ENCODE measurements at regions not wholly inside any gene's neighbourhood (a gene's known extent, or its start where the extent isn't known, plus 50 kb on each side); places are given as distances from the start of the nearest gene placed in this dataset.

DNA sequence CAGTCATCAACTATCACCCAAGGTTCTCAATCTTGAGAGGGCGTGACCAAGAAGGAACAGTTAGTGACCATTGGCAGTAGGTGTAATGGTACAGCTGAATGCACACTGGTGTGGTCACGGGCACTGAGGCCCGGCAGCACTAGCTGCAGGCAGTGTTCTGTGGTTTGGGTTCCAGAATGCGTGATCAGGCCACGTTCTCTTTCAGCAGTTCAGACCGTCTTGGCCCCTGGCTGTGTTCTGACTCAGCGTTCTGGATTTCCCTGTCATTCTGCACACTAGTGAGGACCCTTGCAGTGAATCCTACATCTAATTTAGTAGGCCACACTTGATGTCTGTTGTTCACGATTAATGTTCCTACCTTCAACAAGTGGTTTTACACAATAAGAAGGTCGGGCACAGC is 220.5 kb upstream of the SLCO3A1 start:
- Histone ChIP-seq H4K20me1 (ENCODE audit: control insufficient read depth, extremely low read depth, insufficient read depth, low read length) (no peaks in the 10 kb centered on the region), H3K9me1 (ENCODE audit: control insufficient read depth, extremely low read depth, insufficient read depth, low read length) (no peaks in the 10 kb centered on the region), H3K27ac (ENCODE audit: control insufficient read depth, insufficient read depth, low read length) (no peak overlapping the region), H3K9ac (ENCODE audit: control insufficient read depth, extremely low read depth, insufficient read depth, low read length) (no peak overlapping the region), H2AFZ (ENCODE audit: control insufficient read depth, low read length) (no peak overlapping the region), H3K27me3 (ENCODE audit: control insufficient read depth, extremely low read depth, insufficient read depth, low read length) (no peaks in the 10 kb centered on the region), H3K36me3 (ENCODE audit: control insufficient read depth in 2 of 2, extremely low read depth in 1 of 2, insufficient read depth in 2 of 2, low read length in 2 of 2) (no peaks in the 10 kb centered on the region), H3K4me1 (ENCODE audit: control insufficient read depth, extremely low read depth, insufficient read depth, low read length) (no peaks in the 10 kb centered on the region), H3K4me3 (ENCODE audit: control insufficient read depth in 2 of 3, extremely low read depth in 1 of 3, insufficient read depth in 2 of 3, low read depth in 1 of 3, low read length in 3 of 3) (no peak overlapping the region), H3K79me2 (ENCODE audit: control insufficient read depth, insufficient read depth, low read length) (no peaks in the 10 kb centered on the region), H3K4me2 (ENCODE audit: control insufficient read depth, extremely low read depth, insufficient read depth, low read depth, low read length) (no peak overlapping the region), H3K9me3 (ENCODE audit: control insufficient read depth, low read depth, low read length) (no peaks in the 10 kb centered on the region)
- dilution Hi-C loops (cut with MboI; ENCODE audit: extremely low pct_ligation_motif_present, low sequenced_read_pairs), result no loop called here
- DNase-seq (ENCODE audit: low read depth, low spot score) (no peak), FAIRE-seq (no peak)
- TF ChIP-seq EZH2 (IDR thresholded peaks at IDR 0.05; ENCODE audit: low read length), result no peak
- TF ChIP-seq, protein P1, sequence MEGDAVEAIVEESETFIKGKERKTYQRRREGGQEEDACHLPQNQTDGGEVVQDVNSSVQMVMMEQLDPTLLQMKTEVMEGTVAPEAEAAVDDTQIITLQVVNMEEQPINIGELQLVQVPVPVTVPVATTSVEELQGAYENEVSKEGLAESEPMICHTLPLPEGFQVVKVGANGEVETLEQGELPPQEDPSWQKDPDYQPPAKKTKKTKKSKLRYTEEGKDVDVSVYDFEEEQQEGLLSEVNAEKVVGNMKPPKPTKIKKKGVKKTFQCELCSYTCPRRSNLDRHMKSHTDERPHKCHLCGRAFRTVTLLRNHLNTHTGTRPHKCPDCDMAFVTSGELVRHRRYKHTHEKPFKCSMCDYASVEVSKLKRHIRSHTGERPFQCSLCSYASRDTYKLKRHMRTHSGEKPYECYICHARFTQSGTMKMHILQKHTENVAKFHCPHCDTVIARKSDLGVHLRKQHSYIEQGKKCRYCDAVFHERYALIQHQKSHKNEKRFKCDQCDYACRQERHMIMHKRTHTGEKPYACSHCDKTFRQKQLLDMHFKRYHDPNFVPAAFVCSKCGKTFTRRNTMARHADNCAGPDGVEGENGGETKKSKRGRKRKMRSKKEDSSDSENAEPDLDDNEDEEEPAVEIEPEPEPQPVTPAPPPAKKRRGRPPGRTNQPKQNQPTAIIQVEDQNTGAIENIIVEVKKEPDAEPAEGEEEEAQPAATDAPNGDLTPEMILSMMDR (optimal IDR thresholded peaks at IDR 0.05 in 1 of 3, IDR thresholded peaks at IDR 0.05 in 1 of 3, conservative IDR thresholded peaks at IDR 0.05 in 1 of 3; ENCODE audit: extremely low read depth in 1 of 3, insufficient read depth in 2 of 3, low read length in 3 of 3), result no peak

DNA sequence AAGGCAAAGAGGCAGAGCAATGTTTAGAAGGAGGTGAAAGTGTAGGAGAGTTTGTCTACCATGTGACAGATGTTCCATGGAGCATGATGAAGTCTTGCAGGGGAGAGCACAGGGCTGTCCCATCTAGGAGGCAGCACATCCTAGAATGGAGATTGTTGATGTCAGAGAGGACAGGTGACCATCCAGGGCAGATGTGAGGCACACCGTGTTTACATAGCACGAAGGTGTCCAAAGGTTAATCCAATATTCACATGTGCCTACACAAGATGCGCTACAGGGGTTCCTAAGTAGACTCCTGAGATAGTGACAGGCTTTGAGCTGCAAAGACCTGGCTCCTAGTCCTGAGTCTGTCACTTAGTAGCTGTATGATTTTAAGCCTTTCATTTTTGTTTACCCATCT is 219.3 kb upstream of the SLCO3A1 start:
- no peak for FAIRE-seq

More for the DNA sequence above, 219.3 kb upstream of the SLCO3A1 start:
- dilution Hi-C loops (cut with MboI; ENCODE audit: extremely low pct_ligation_motif_present, low sequenced_read_pairs), result no loop called here
- Histone ChIP-seq H3K9me3 (ENCODE audit: control insufficient read depth, low read depth, low read length) (no peaks in the 10 kb centered on the region), H3K79me2 (ENCODE audit: control insufficient read depth, insufficient read depth, low read length) (no peaks in the 10 kb centered on the region), H2AFZ (ENCODE audit: control insufficient read depth, low read length) (no peak overlapping the region), H3K27ac (ENCODE audit: control insufficient read depth, insufficient read depth, low read length) (no peak overlapping the region), H4K20me1 (ENCODE audit: control insufficient read depth, extremely low read depth, insufficient read depth, low read length) (no peaks in the 10 kb centered on the region), H3K4me3 (ENCODE audit: control insufficient read depth in 2 of 3, extremely low read depth in 1 of 3, insufficient read depth in 2 of 3, low read depth in 1 of 3, low read length in 3 of 3) (no peak overlapping the region), H3K36me3 (ENCODE audit: control insufficient read depth in 2 of 2, extremely low read depth in 1 of 2, insufficient read depth in 2 of 2, low read length in 2 of 2) (no peaks in the 10 kb centered on the region), H3K9me1 (ENCODE audit: control insufficient read depth, extremely low read depth, insufficient read depth, low read length) (no peaks in the 10 kb centered on the region), H3K4me2 (ENCODE audit: control insufficient read depth, extremely low read depth, insufficient read depth, low read depth, low read length) (no peak overlapping the region), H3K9ac (ENCODE audit: control insufficient read depth, extremely low read depth, insufficient read depth, low read length) (no peak overlapping the region), H3K4me1 (ENCODE audit: control insufficient read depth, extremely low read depth, insufficient read depth, low read length) (no peaks in the 10 kb centered on the region), H3K27me3 (ENCODE audit: control insufficient read depth, extremely low read depth, insufficient read depth, low read length) (no peaks in the 10 kb centered on the region)
- no peak for DNase-seq (ENCODE audit: low read depth, low spot score)
- TF ChIP-seq, protein P1 (optimal IDR thresholded peaks at IDR 0.05 in 1 of 3, IDR thresholded peaks at IDR 0.05 in 1 of 3, conservative IDR thresholded peaks at IDR 0.05 in 1 of 3; ENCODE audit: extremely low read depth in 1 of 3, insufficient read depth in 2 of 3, low read length in 3 of 3), result no peak

All from keratinocyte (primary cell).